Osteoblast (primary cell): ENCODE measurements at regions not wholly inside any gene's neighbourhood (a gene's known extent, or its start where the extent isn't known, plus 50 kb on each side); places are given as distances from the start of the nearest gene placed in this dataset.

Source experiments
- DNase-seq: peaks from one replicate; pipeline ENCODE4 v3.0.0; 2011; ENCODE audit warnings: low spot score, mixed read lengths; ENCODE audit not compliant: insufficient read length; ENCODE audit errors: missing footprints
- H2AFZ ChIP-seq: 2 replicates; pipeline ENCODE4 v1.6.0; 2011; ENCODE audit warnings: mild to moderate bottlenecking, low read length
- H3K27ac ChIP-seq: 2 replicates; pipeline ENCODE4 v1.5.1; 2011; ENCODE audit warnings: mild to moderate bottlenecking, low read depth, low read length, moderate library complexity
- H3K27me3 ChIP-seq: 2 replicates; pipeline ENCODE4 v1.6.0; 2012; ENCODE audit warnings: mild to moderate bottlenecking, control low read depth, inconsistent platforms, low read length, moderate library complexity; ENCODE audit not compliant: insufficient read depth
- H3K36me3 ChIP-seq: 2 replicates; pipeline ENCODE4 v1.5.1; 2011; ENCODE audit warnings: mild to moderate bottlenecking, low read length, control low read depth, moderate library complexity; ENCODE audit not compliant: insufficient read depth
- H3K4me1 ChIP-seq: 2 replicates; pipeline ENCODE4 v1.5.1; 2011; ENCODE audit warnings: mild to moderate bottlenecking, low read length, control low read depth, moderate library complexity; ENCODE audit not compliant: insufficient read depth
- H3K4me2 ChIP-seq: 2 replicates; pipeline ENCODE4 v1.6.0; 2011; ENCODE audit warnings: mild to moderate bottlenecking, low read length; ENCODE audit not compliant: insufficient read depth
- H3K4me3 ChIP-seq: fragments of 200-600 bp; sonication (generic); 3 replicates; pipeline ENCODE4 v1.5.1; 2012; ENCODE audit warnings: mild to moderate bottlenecking, low read length, inconsistent platforms; ENCODE audit not compliant: insufficient read depth
- H3K79me2 ChIP-seq: 2 replicates; pipeline ENCODE4 v1.6.0; 2012; ENCODE audit warnings: mild to moderate bottlenecking, low read length, control low read depth, inconsistent platforms; ENCODE audit not compliant: insufficient read depth
- H3K9me3 ChIP-seq: 2 replicates; pipeline ENCODE4 v1.5.1; 2011; ENCODE audit warnings: low read depth, low read length, control low read depth
- H4K20me1 ChIP-seq: 2 replicates; pipeline ENCODE4 v1.6.0; 2012; ENCODE audit warnings: mild to moderate bottlenecking, low read length, control low read depth; ENCODE audit not compliant: insufficient read depth
- CTCF ChIP-seq: IDR thresholded peaks from 2 replicates; pipeline ENCODE4 v1.5.1; 2011; ENCODE audit warnings: mild to moderate bottlenecking, low read depth, low read length, moderate library complexity; ENCODE audit errors: extremely low read depth

- H3K4me1 ChIP-seq: no peaks in the 10 kb centered on the region
- no peak overlapping the region for H3K27ac ChIP-seq
- no peak overlapping the region for H2AFZ ChIP-seq
- DNase-seq: no peak
- TF ChIP-seq CTCF: no peak
- H3K27me3 ChIP-seq: no peaks in the 10 kb centered on the region
- no peaks in the 10 kb centered on the region for H3K9me3 ChIP-seq
- H3K79me2 ChIP-seq: no peaks in the 10 kb centered on the region
- H3K36me3 ChIP-seq: no peaks in the 10 kb centered on the region
- no peaks in the 10 kb centered on the region for H4K20me1 ChIP-seq
- no peak overlapping the region for H3K4me2 ChIP-seq
- no peak overlapping the region for H3K4me3 ChIP-seq
These were observed 496.9 kb downstream of the PPARGC1A start for GRCh38 chr4:23392860-23393458.

GRCh38 chr4:23390246-23390645 is 499.6 kb downstream of the PPARGC1A start:
- no peak for DNase-seq
- no peaks in the 10 kb centered on the region for H3K36me3 ChIP-seq
- TF ChIP-seq CTCF: no peak
- no peaks in the 10 kb centered on the region for H3K27me3 ChIP-seq
- H3K79me2 ChIP-seq: no peaks in the 10 kb centered on the region
- no peak overlapping the region for H3K27ac ChIP-seq
- H3K4me3 ChIP-seq: no peak overlapping the region
- H2AFZ ChIP-seq: no peak overlapping the region
- H4K20me1 ChIP-seq: no peaks in the 10 kb centered on the region
- H3K4me2 ChIP-seq: no peak overlapping the region
- H3K9me3 ChIP-seq: no peaks in the 10 kb centered on the region
- H3K4me1 ChIP-seq: no peaks in the 10 kb centered on the region

DNA sequence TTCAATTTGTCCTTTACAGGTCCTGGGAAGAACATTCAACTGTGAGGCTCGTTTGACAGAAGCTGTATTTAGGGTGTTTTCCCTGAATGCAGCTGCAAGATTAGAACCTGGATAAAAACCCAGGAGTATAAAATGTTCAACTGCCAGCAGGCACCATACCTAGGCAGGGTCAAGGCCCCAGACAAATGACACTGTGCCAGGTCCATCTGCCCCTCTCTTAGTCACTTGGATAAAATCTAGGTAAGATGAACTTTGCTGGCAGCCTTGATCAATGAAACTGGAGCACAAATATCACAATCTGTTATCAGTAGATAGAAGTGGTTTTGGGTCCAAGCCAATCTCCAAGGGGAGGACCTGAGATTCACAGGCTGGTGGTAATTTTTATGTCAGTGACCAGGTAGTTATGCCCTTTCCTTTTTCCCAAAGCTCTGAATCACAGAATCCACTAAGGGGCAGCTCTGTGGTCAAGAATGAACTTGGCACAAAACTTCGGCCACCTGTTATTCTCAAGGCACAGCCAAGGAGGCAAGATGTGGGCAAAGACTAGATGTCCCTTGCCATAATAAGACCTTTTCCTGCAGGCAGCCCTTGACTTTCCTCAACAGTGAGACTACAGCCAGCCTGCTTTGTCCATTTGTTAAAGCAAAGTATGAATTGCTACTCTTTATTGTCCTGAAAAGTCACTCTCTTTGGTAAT is 501.0 kb downstream of the PPARGC1A start:
- Histone ChIP-seq H3K27me3 (no peaks in the 10 kb centered on the region), H3K4me2 (no peak overlapping the region), H3K27ac (no peak overlapping the region), H3K4me3 (no peak overlapping the region), H2AFZ (no peak overlapping the region), H3K36me3 (no peaks in the 10 kb centered on the region), H4K20me1 (no peaks in the 10 kb centered on the region), H3K9me3 (no peaks in the 10 kb centered on the region), H3K4me1 (no peaks in the 10 kb centered on the region), H3K79me2 (no peaks in the 10 kb centered on the region)
- TF ChIP-seq CTCF: no peak
- DNase-seq: no peak

GRCh38 chr4:23388255-23388654 is 501.6 kb downstream of the PPARGC1A start:
- no peak for TF ChIP-seq CTCF

More at GRCh38 chr4:23388255-23388654, 501.6 kb downstream of the PPARGC1A start:
- H3K27ac ChIP-seq: no peak overlapping the region
- H3K79me2 ChIP-seq: no peaks in the 10 kb centered on the region
- H3K9me3 ChIP-seq: no peaks in the 10 kb centered on the region
- H3K4me2 ChIP-seq: no peak overlapping the region
- H4K20me1 ChIP-seq: no peaks in the 10 kb centered on the region
- H3K4me3 ChIP-seq: no peak overlapping the region
- no peak for DNase-seq
- H3K27me3 ChIP-seq: no peaks in the 10 kb centered on the region
- no peaks in the 10 kb centered on the region for H3K4me1 ChIP-seq
- H3K36me3 ChIP-seq: no peaks in the 10 kb centered on the region
- H2AFZ ChIP-seq: no peak overlapping the region
